Activated CD4-positive, alpha-beta T cell treated with anti-CD3 and anti-CD28 coated beads for 1 hour (primary cell): ENCODE measurements at regions not wholly inside any gene's neighbourhood (a gene's known extent, or its start where the extent isn't known, plus 50 kb on each side); places are given as distances from the start of the nearest gene placed in this dataset.

Experiments used
- DNase-seq: peaks from one replicate; pipeline ENCODE4 v3.0.0-alpha.2; 2020

GRCh38 chr18:41829647-41830516 is 125.2 kb upstream of the PIK3C3 start:
- no peak for DNase-seq

- no peak for DNase-seq
These were observed 126.9 kb upstream of the PIK3C3 start for GRCh38 chr18:41828137-41828536.

GRCh38 chr18:41820784-41821183 is 134.2 kb upstream of the PIK3C3 start:
- DNase-seq = no peak

- no peak for DNase-seq
These were observed 136.4 kb upstream of the PIK3C3 start for GRCh38 chr18:41818381-41819355.

- DNase-seq = no peak
These were observed 140.4 kb upstream of the PIK3C3 start for GRCh38 chr18:41814651-41815050.

- no peak for DNase-seq
These were observed 145.4 kb upstream of the PIK3C3 start for GRCh38 chr18:41809652-41810051.

- no peak for DNase-seq
These were observed 149.7 kb upstream of the PIK3C3 start for GRCh38 chr18:41805341-41805740.

GRCh38 chr18:41798879-41799278 is 156.2 kb upstream of the PIK3C3 start:
- DNase-seq = no peak

GRCh38 chr18:41790687-41791086 is 164.3 kb upstream of the PIK3C3 start:
- no peak for DNase-seq

GRCh38 chr18:41789001-41789400 is 166.0 kb upstream of the PIK3C3 start:
- no peak for DNase-seq

- no peak for DNase-seq
These were observed 171.2 kb upstream of the PIK3C3 start for GRCh38 chr18:41783879-41784278.

- no peak for DNase-seq
These were observed 171.8 kb upstream of the PIK3C3 start for GRCh38 chr18:41783065-41783818.

- no peak for DNase-seq
These were observed 183.1 kb upstream of the PIK3C3 start for GRCh38 chr18:41771973-41772372.

- DNase-seq = no peak
These were observed 185.8 kb upstream of the PIK3C3 start for GRCh38 chr18:41769265-41769664.

GRCh38 chr18:41768467-41768866 is 186.6 kb upstream of the PIK3C3 start:
- no peak for DNase-seq

- no peak for DNase-seq
These were observed 187.1 kb upstream of the PIK3C3 start for GRCh38 chr18:41767960-41768359.

GRCh38 chr18:41765460-41765859 is 189.6 kb upstream of the PIK3C3 start:
- DNase-seq = no peak

- no peak for DNase-seq
These were observed 191.7 kb upstream of the PIK3C3 start for GRCh38 chr18:41763361-41763760.

GRCh38 chr18:41761333-41762018 is 193.6 kb upstream of the PIK3C3 start:
- no peak for DNase-seq

GRCh38 chr18:41758534-41758933 is 196.5 kb upstream of the PIK3C3 start:
- no peak for DNase-seq

- DNase-seq = no peak
These were observed 198.9 kb upstream of the PIK3C3 start for GRCh38 chr18:41756141-41756540.

- DNase-seq = no peak
These were observed 200.7 kb upstream of the PIK3C3 start for GRCh38 chr18:41754332-41754731.
